ENCODE measurements at regions not wholly inside any gene's neighbourhood (a gene's known extent, or its start where the extent isn't known, plus 50 kb on each side); places are given as distances from the start of the nearest gene placed in this dataset.

- Histone ChIP-seq H3K9me3 (ENCODE audit: control insufficient read depth, low read length) (no peaks in the 10 kb centered on the region), H3K4me1 (ENCODE audit: control insufficient read depth, insufficient read depth, low read length, poor library complexity, severe bottlenecking) (no peaks in the 10 kb centered on the region), H3K36me3 (ENCODE audit: control insufficient read depth, insufficient read depth, low read length) (no peaks in the 10 kb centered on the region), H3K4me3 (ENCODE audit: extremely low read depth, insufficient read depth, low read length, poor library complexity, severe bottlenecking) (no peak overlapping the region), H3K27ac (ENCODE audit: low read depth, low read length, severe bottlenecking) (no peak overlapping the region)
- 90% methylated on average over 3 of the region's 3 CpGs; no CpG with 5 or more reads in 1 of the 2 experiments for WGBS, 2 experiments (ENCODE audit: insufficient coverage in 2 of 2)
These were observed 203.1 kb upstream of the CNR1 start for GRCh38 chr6:88369262-88369661.

- Histone ChIP-seq H3K27ac (ENCODE audit: low read depth, low read length, severe bottlenecking) (no peak overlapping the region), H3K4me1 (ENCODE audit: control insufficient read depth, insufficient read depth, low read length, poor library complexity, severe bottlenecking) (no peaks in the 10 kb centered on the region), H3K9me3 (ENCODE audit: control insufficient read depth, low read length) (no peaks in the 10 kb centered on the region), H3K4me3 (ENCODE audit: extremely low read depth, insufficient read depth, low read length, poor library complexity, severe bottlenecking) (no peak overlapping the region), H3K36me3 (ENCODE audit: control insufficient read depth, insufficient read depth, low read length) (no peaks in the 10 kb centered on the region)
- 83 to 94% methylated on average over 1 to 2 of the region's 2 CpGs for WGBS, 2 experiments (ENCODE audit: insufficient coverage in 2 of 2)
These were observed 202.1 kb upstream of the CNR1 start for GRCh38 chr6:88368071-88368787.

GRCh38 chr6:88367248-88367647 lies 201.1 kb upstream of the CNR1 start:
- no peak overlapping the region for H3K4me3 ChIP-seq (ENCODE audit: extremely low read depth, insufficient read depth, low read length, poor library complexity, severe bottlenecking)

GRCh38 chr6:88366672-88367071 lies 200.5 kb upstream of the CNR1 start:
- no peaks in the 10 kb centered on the region for H3K36me3 ChIP-seq (ENCODE audit: control insufficient read depth, insufficient read depth, low read length)
- no peaks in the 10 kb centered on the region for H3K4me1 ChIP-seq (ENCODE audit: control insufficient read depth, insufficient read depth, low read length, poor library complexity, severe bottlenecking)
- H3K4me3 ChIP-seq (ENCODE audit: extremely low read depth, insufficient read depth, low read length, poor library complexity, severe bottlenecking) = no peak overlapping the region
- H3K27ac ChIP-seq (ENCODE audit: low read depth, low read length, severe bottlenecking) = no peak overlapping the region
- WGBS, 2 experiments (ENCODE audit: insufficient coverage in 2 of 2) = 83 to 100% methylated on average over 1 of the region's 2 CpGs
- H3K9me3 ChIP-seq (ENCODE audit: control insufficient read depth, low read length) = no peaks in the 10 kb centered on the region

More at GRCh38 chr6:88367248-88367647, 201.1 kb upstream of the CNR1 start:
- Histone ChIP-seq H3K27ac (ENCODE audit: low read depth, low read length, severe bottlenecking) (no peak overlapping the region), H3K9me3 (ENCODE audit: control insufficient read depth, low read length) (no peaks in the 10 kb centered on the region), H3K36me3 (ENCODE audit: control insufficient read depth, insufficient read depth, low read length) (no peaks in the 10 kb centered on the region), H3K4me1 (ENCODE audit: control insufficient read depth, insufficient read depth, low read length, poor library complexity, severe bottlenecking) (no peaks in the 10 kb centered on the region)
- WGBS, 2 experiments (ENCODE audit: insufficient coverage in 2 of 2) = no CpG with 5 or more reads among the region's 1 CpG

- Histone ChIP-seq H3K9me3 (ENCODE audit: control insufficient read depth, low read length) (no peaks in the 10 kb centered on the region), H3K4me1 (ENCODE audit: control insufficient read depth, insufficient read depth, low read length, poor library complexity, severe bottlenecking) (peaks cover 2% of the 10 kb centered on the region), H3K27ac (ENCODE audit: low read depth, low read length, severe bottlenecking) (no peak overlapping the region), H3K36me3 (ENCODE audit: control insufficient read depth, insufficient read depth, low read length) (no peaks in the 10 kb centered on the region), H3K4me3 (ENCODE audit: extremely low read depth, insufficient read depth, low read length, poor library complexity, severe bottlenecking) (no peak overlapping the region)
- 80 to 100% methylated on average over 1 of the region's 2 CpGs for WGBS, 2 experiments (ENCODE audit: insufficient coverage in 2 of 2)
These were observed 199.5 kb upstream of the CNR1 start for GRCh38 chr6:88365656-88366055.

GRCh38 chr6:88365230-88365629 lies 199.1 kb upstream of the CNR1 start:
- H3K36me3 ChIP-seq (ENCODE audit: control insufficient read depth, insufficient read depth, low read length) = no peaks in the 10 kb centered on the region
- no peaks in the 10 kb centered on the region for H3K9me3 ChIP-seq (ENCODE audit: control insufficient read depth, low read length)
- peaks cover 6% of the 10 kb centered on the region for H3K4me1 ChIP-seq (ENCODE audit: control insufficient read depth, insufficient read depth, low read length, poor library complexity, severe bottlenecking)
- WGBS, 2 experiments (ENCODE audit: insufficient coverage in 2 of 2) = 85 to 92% methylated on average over 2 of the region's 2 CpGs
- H3K4me3 ChIP-seq (ENCODE audit: extremely low read depth, insufficient read depth, low read length, poor library complexity, severe bottlenecking) = no peak overlapping the region
- no peak overlapping the region for H3K27ac ChIP-seq (ENCODE audit: low read depth, low read length, severe bottlenecking)

GRCh38 chr6:88361754-88362153 lies 195.6 kb upstream of the CNR1 start:
- no peaks in the 10 kb centered on the region for H3K36me3 ChIP-seq (ENCODE audit: control insufficient read depth, insufficient read depth, low read length)
- H3K9me3 ChIP-seq (ENCODE audit: control insufficient read depth, low read length) = no peaks in the 10 kb centered on the region
- H3K4me1 ChIP-seq (ENCODE audit: control insufficient read depth, insufficient read depth, low read length, poor library complexity, severe bottlenecking) = peaks cover 13% of the 10 kb centered on the region
- H3K4me3 ChIP-seq (ENCODE audit: extremely low read depth, insufficient read depth, low read length, poor library complexity, severe bottlenecking) = no peak overlapping the region
- WGBS, 2 experiments (ENCODE audit: insufficient coverage in 2 of 2) = 92% methylated on average over 4 of the region's 4 CpGs; no CpG with 5 or more reads in 1 of the 2 experiments
- no peak overlapping the region for H3K27ac ChIP-seq (ENCODE audit: low read depth, low read length, severe bottlenecking)

- 80% methylated on average over 2 of the region's 3 CpGs; no CpG with 5 or more reads in 1 of the 2 experiments for WGBS, 2 experiments (ENCODE audit: insufficient coverage in 2 of 2)
These were observed 195.2 kb upstream of the CNR1 start for GRCh38 chr6:88361298-88361697.

GRCh38 chr6:88360203-88360797 lies 194.2 kb upstream of the CNR1 start:
- H3K9me3 ChIP-seq (ENCODE audit: control insufficient read depth, low read length) = no peaks in the 10 kb centered on the region

More at GRCh38 chr6:88361298-88361697, 195.2 kb upstream of the CNR1 start:
- H3K36me3 ChIP-seq (ENCODE audit: control insufficient read depth, insufficient read depth, low read length) = no peaks in the 10 kb centered on the region
- H3K9me3 ChIP-seq (ENCODE audit: control insufficient read depth, low read length) = no peaks in the 10 kb centered on the region
- no peak overlapping the region for H3K4me3 ChIP-seq (ENCODE audit: extremely low read depth, insufficient read depth, low read length, poor library complexity, severe bottlenecking)
- H3K27ac ChIP-seq (ENCODE audit: low read depth, low read length, severe bottlenecking) = no peak overlapping the region
- H3K4me1 ChIP-seq (ENCODE audit: control insufficient read depth, insufficient read depth, low read length, poor library complexity, severe bottlenecking) = peaks cover 13% of the 10 kb centered on the region

GRCh38 chr6:88359530-88360202 lies 193.5 kb upstream of the CNR1 start:
- no peak overlapping the region for H3K4me3 ChIP-seq (ENCODE audit: extremely low read depth, insufficient read depth, low read length, poor library complexity, severe bottlenecking)

More at GRCh38 chr6:88360203-88360797, 194.2 kb upstream of the CNR1 start:
- Histone ChIP-seq H3K36me3 (ENCODE audit: control insufficient read depth, insufficient read depth, low read length) (no peaks in the 10 kb centered on the region), H3K4me1 (ENCODE audit: control insufficient read depth, insufficient read depth, low read length, poor library complexity, severe bottlenecking) (peaks cover 13% of the 10 kb centered on the region), H3K4me3 (ENCODE audit: extremely low read depth, insufficient read depth, low read length, poor library complexity, severe bottlenecking) (no peak overlapping the region), H3K27ac (ENCODE audit: low read depth, low read length, severe bottlenecking) (no peak overlapping the region)
- WGBS, 2 experiments (ENCODE audit: insufficient coverage in 2 of 2) = no CpG with 5 or more reads among the region's 1 CpG

GRCh38 chr6:88358846-88359245 lies 192.7 kb upstream of the CNR1 start:
- no peak overlapping the region for H3K4me3 ChIP-seq (ENCODE audit: extremely low read depth, insufficient read depth, low read length, poor library complexity, severe bottlenecking)
- no peak overlapping the region for H3K27ac ChIP-seq (ENCODE audit: low read depth, low read length, severe bottlenecking)
- H3K36me3 ChIP-seq (ENCODE audit: control insufficient read depth, insufficient read depth, low read length) = no peaks in the 10 kb centered on the region
- H3K9me3 ChIP-seq (ENCODE audit: control insufficient read depth, low read length) = no peaks in the 10 kb centered on the region
- peaks cover 13% of the 10 kb centered on the region for H3K4me1 ChIP-seq (ENCODE audit: control insufficient read depth, insufficient read depth, low read length, poor library complexity, severe bottlenecking)

More at GRCh38 chr6:88359530-88360202, 193.5 kb upstream of the CNR1 start:
- no peaks in the 10 kb centered on the region for H3K36me3 ChIP-seq (ENCODE audit: control insufficient read depth, insufficient read depth, low read length)
- H3K27ac ChIP-seq (ENCODE audit: low read depth, low read length, severe bottlenecking) = peak overlapping the region; percentile 10
- WGBS, 2 experiments (ENCODE audit: insufficient coverage in 2 of 2) = no CpG with 5 or more reads among the region's 3 CpGs
- H3K4me1 ChIP-seq (ENCODE audit: control insufficient read depth, insufficient read depth, low read length, poor library complexity, severe bottlenecking) = peaks cover 13% of the 10 kb centered on the region
- no peaks in the 10 kb centered on the region for H3K9me3 ChIP-seq (ENCODE audit: control insufficient read depth, low read length)

All from mesodermal cell (in vitro differentiated cells).